Transverse colon (tissue), 4 donors: ENCODE measurements at regions not wholly inside any gene's neighbourhood (a gene's known extent, or its start where the extent isn't known, plus 50 kb on each side); places are given as distances from the start of the nearest gene placed in this dataset.

Source experiments
- DNase-seq: peaks from one replicate; pipeline ENCODE4 v3.0.0-alpha.2; 2019
- H3K27ac ChIP-seq, 4 donors: fragments of 200-600 bp; sonication (generic); 2 replicates each; pipeline ENCODE4 v1.5.1; 2016 to 2018; ENCODE audit warnings: inconsistent platforms in 4 of 4
- H3K27me3 ChIP-seq: fragments of 200-600 bp; sonication (generic); 2 replicates; pipeline ENCODE4 v1.5.1; 2017; ENCODE audit warnings: inconsistent platforms
- H3K36me3 ChIP-seq, 4 donors: fragments of 200-600 bp; sonication (generic); 2 replicates each; pipeline ENCODE4 v1.5.1; 2017 to 2019; ENCODE audit warnings: inconsistent platforms in 4 of 4
- H3K4me1 ChIP-seq, 4 donors: fragments of 200-600 bp; sonication (generic); 2 replicates each; pipeline ENCODE4 v1.5.1; 2017 to 2020; ENCODE audit warnings: inconsistent platforms in 4 of 4
- H3K4me3 ChIP-seq, 4 donors: fragments of 200-600 bp; sonication (generic); 1 replicate in 1 of 4; 2 replicates in 3 of 4; pipeline versions ENCODE4 v1.5.1 to v1.6.1; 2017 to 2019; ENCODE audit warnings: inconsistent platforms in 4 of 4
- H3K9me3 ChIP-seq, 2 donors: fragments of 200-600 bp; sonication (generic); 2 replicates each; pipeline ENCODE4 v1.5.1; 2017 to 2019; ENCODE audit warnings: inconsistent platforms in 2 of 2
- EP300 ChIP-seq: sonication (generic); formaldehyde crosslinking; IDR thresholded peaks from one replicate; pipeline ENCODE4 v1.6.1; 2017; ENCODE audit warnings: antibody characterized with exemption, low read depth
- POLR2A ChIP-seq: fragments of 450-650 bp; IDR thresholded peaks from one replicate; pipeline ENCODE4 v1.6.1; 2016; ENCODE audit warnings: antibody characterized with exemption, mild to moderate bottlenecking, moderate library complexity
- POLR2AphosphoS5 ChIP-seq, 3 donors: sonication (generic); formaldehyde crosslinking; IDR thresholded peaks; one replicate each; pipeline ENCODE4 v1.6.1; 2016; ENCODE audit warnings: antibody characterized with exemption in 3 of 3
- WGBS, 2 donors: methylation state at CpG; one replicate each; pipeline ENCODE4 v1.1.5; 2018; ENCODE audit warnings: low coverage in 1 of 2; 5-methylcytosine and 5-hydroxymethylcytosine counted together
- in situ Hi-C, 4 donors: fragments of 200-750 bp; cut with MboI; loops; one replicate each; pipeline versions ENCODE4 v1.15.0 to v1.15.1; 2017; ENCODE audit warnings: low sequenced_read_pairs in 3 of 4, low pct_ligation_motif_present in 1 of 4, low pct_unique_long_range_greater_than_20kb in 1 of 4
- intact Hi-C: fragments of 100-400 bp; cut with DNase I; formaldehyde crosslinking; loops from one replicate; pipeline ENCODE4 v1.15.1; 2023; ENCODE audit warnings: low total_unique reads
- TF ChIP-seq, protein P1 (sequence below), 5 experiments: fragments of 200-600 bp in 3 of 5; fragments of 450-650 bp in 2 of 5; sonication (generic) in 3 of 5; IDR thresholded peaks; 1 replicate in 2 of 5; 2 replicates in 3 of 5; pipeline ENCODE4 v1.5.1; 2016 to 2017; ENCODE audit warnings: antibody characterized with exemption in 5 of 5, inconsistent platforms in 3 of 5, mild to moderate bottlenecking in 2 of 5, moderate library complexity in 1 of 5

DNA sequence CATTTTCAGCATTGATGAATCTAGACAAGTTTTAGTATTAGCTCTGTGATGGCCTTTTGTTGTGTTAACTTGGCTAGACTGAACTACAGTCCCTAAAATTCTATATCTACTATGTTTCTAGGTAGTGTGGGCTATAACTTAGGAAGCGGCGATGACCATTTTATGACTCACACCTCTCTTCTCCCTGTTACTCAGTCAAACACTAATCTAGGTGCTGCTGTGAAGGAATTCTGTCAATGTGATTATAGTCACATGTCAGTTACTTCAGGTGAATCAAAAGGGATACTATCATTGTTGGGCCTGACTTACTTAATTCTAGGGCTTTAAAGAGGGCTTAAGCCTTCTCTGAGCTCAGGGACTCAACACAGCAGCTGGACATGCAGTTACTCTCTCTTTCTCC lies 691.5 kb upstream of the MAP3K7 start:
- Histone ChIP-seq H3K36me3 (no peaks in the 10 kb centered on the region), H3K27ac (no peak overlapping the region), H3K4me1 (no peaks in the 10 kb centered on the region), H3K4me3 (no peak overlapping the region), H3K27me3 (no peaks in the 10 kb centered on the region), H3K9me3 (no peaks in the 10 kb centered on the region)
- DNase-seq, result no peak
- in situ Hi-C loops, result no loop called here
- TF ChIP-seq POLR2AphosphoS5 (IDR thresholded peaks at IDR 0.05), result no peak
- TF ChIP-seq, protein P1, sequence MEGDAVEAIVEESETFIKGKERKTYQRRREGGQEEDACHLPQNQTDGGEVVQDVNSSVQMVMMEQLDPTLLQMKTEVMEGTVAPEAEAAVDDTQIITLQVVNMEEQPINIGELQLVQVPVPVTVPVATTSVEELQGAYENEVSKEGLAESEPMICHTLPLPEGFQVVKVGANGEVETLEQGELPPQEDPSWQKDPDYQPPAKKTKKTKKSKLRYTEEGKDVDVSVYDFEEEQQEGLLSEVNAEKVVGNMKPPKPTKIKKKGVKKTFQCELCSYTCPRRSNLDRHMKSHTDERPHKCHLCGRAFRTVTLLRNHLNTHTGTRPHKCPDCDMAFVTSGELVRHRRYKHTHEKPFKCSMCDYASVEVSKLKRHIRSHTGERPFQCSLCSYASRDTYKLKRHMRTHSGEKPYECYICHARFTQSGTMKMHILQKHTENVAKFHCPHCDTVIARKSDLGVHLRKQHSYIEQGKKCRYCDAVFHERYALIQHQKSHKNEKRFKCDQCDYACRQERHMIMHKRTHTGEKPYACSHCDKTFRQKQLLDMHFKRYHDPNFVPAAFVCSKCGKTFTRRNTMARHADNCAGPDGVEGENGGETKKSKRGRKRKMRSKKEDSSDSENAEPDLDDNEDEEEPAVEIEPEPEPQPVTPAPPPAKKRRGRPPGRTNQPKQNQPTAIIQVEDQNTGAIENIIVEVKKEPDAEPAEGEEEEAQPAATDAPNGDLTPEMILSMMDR (IDR thresholded peaks at IDR 0.05), result no peak
- TF ChIP-seq EP300, result no peak
- TF ChIP-seq POLR2A, result no peak
- 96 to 100% methylated on average over 2 of the region's 2 CpGs for WGBS, 2 donors
- intact Hi-C loops, result no loop called here

DNA sequence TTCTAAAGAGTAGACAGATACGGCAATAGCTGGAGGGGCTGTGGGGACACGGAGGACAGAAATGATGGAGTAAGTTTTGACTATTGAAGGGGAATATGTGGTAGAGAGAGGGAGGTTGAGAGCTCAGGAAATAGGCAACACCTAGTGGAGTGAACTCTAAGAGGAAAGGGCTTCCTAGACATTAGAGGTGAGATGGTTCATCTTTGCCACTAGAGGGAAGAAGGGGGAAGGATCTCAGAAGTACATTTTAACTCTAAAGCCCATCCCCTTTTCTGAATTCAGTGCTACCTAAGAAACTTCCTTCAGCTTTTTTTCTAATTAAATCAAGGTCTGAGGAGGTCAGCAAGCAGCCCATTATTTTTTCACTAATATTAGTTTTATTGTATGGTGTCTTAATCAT lies 689.4 kb upstream of the MAP3K7 start:
- no peaks in the 10 kb centered on the region for H3K27me3 ChIP-seq
- no peaks in the 10 kb centered on the region for H3K36me3 ChIP-seq
- H3K4me1 ChIP-seq, result no peaks in the 10 kb centered on the region
- no peak overlapping the region for H3K27ac ChIP-seq
- H3K4me3 ChIP-seq, result no peak overlapping the region
- TF ChIP-seq, protein P1 (IDR thresholded peaks at IDR 0.05), result peak in 1 of 5 experiments; percentile 17
- TF ChIP-seq POLR2AphosphoS5 (IDR thresholded peaks at IDR 0.05) (no peak), EP300 (no peak)
- 88% methylated on average over 2 of the region's 2 CpGs; no CpG with 5 or more reads in 1 of the 2 donors for WGBS, 2 donors
- no peak for DNase-seq
- in situ Hi-C loops, result no loop called here
- intact Hi-C loops, result no loop called here
- H3K9me3 ChIP-seq, result no peaks in the 10 kb centered on the region

DNA sequence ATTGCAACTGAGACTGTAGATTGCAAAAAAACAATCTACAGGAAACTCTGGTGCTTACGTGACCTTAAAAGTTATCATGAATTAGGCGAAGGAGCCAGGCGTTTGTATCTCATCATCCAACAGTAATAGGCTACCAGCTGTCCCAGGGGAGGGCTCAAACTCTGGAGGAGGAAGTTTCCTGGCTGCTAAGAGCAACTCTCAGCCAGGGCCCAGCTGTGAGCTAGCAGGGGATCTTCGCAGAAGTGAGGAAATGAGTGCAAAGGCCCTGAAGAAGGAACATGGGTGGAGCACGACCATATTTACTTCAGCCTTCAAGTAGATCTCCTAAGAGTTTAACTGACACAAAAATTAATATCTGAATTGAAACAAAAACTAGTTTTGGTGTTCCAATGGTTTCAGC lies 686.9 kb upstream of the MAP3K7 start:
- H3K27me3 ChIP-seq, result no peaks in the 10 kb centered on the region
- H3K36me3 ChIP-seq, result no peaks in the 10 kb centered on the region
- no peak for DNase-seq
- H3K9me3 ChIP-seq, result no peaks in the 10 kb centered on the region
- intact Hi-C loops (no loop called here), in situ Hi-C loops (no loop called here)
- H3K27ac ChIP-seq, result no peak overlapping the region
- TF ChIP-seq POLR2A, result no peak
- TF ChIP-seq EP300, result no peak
- no peak for TF ChIP-seq POLR2AphosphoS5 (IDR thresholded peaks at IDR 0.05)
- TF ChIP-seq, protein P1 (IDR thresholded peaks at IDR 0.05), result no peak
- 65 to 89% methylated on average over 5 of the region's 5 CpGs for WGBS, 2 donors
- no peak overlapping the region for H3K4me3 ChIP-seq
- H3K4me1 ChIP-seq, result no peaks in the 10 kb centered on the region

DNA sequence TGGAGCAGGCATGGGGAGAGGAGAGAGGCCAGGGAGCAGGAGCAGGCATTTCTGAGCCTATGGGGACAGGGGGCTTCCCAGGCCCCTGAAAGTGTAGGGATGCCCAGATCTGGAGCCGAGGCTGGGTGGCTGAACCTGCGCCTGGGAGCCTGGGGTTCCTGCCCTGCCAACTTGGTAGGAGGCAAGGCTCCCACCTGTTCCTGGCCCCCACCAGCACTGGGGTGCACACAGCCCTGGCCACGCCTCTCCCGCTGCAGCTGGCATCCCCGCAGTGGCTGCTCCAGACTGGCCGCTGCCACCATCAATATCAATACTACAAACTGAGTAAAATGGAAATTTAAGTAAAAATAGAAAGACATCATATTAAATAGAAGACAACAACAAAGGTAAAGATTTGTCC lies 684.9 kb upstream of the MAP3K7 start:
- H3K27ac ChIP-seq, result no peak overlapping the region
- H3K4me1 ChIP-seq, result no peaks in the 10 kb centered on the region
- no peaks in the 10 kb centered on the region for H3K36me3 ChIP-seq
- intact Hi-C loops, result no loop called here
- no peaks in the 10 kb centered on the region for H3K27me3 ChIP-seq
- no peak for TF ChIP-seq POLR2A
- no peak for TF ChIP-seq EP300
- TF ChIP-seq POLR2AphosphoS5 (IDR thresholded peaks at IDR 0.05), result no peak
- TF ChIP-seq, protein P1 (IDR thresholded peaks at IDR 0.05), result no peak
- no peak for DNase-seq
- 93% methylated on average over 6 of the region's 6 CpGs; no CpG with 5 or more reads in 1 of the 2 donors for WGBS, 2 donors
- in situ Hi-C loops, result no loop called here
- H3K9me3 ChIP-seq, result no peaks in the 10 kb centered on the region
- no peak overlapping the region for H3K4me3 ChIP-seq
